CD14-positive monocyte (primary cell): ENCODE measurements at regions not wholly inside any gene's neighbourhood (a gene's known extent, or its start where the extent isn't known, plus 50 kb on each side); places are given as distances from the start of the nearest gene placed in this dataset.

Source experiments
- DNase-seq, 3 donors: peaks; one replicate each; pipeline ENCODE4 v3.0.0-alpha.2; 2011 to 2022
- H2AFZ ChIP-seq: 2 replicates; pipeline ENCODE4 v1.6.0; 2012; ENCODE audit warnings: mild to moderate bottlenecking, low read depth, low read length, inconsistent platforms; ENCODE audit not compliant: insufficient read depth, poor library complexity, severe bottlenecking
- H3K27ac ChIP-seq, 2 donors: 1 replicate in 1 of 2; 2 replicates in 1 of 2; pipeline ENCODE4 v1.5.1; 2012 to 2013; ENCODE audit warnings: low read length in 2 of 2, control low read depth in 1 of 2, inconsistent platforms in 1 of 2, low read depth in 1 of 2, mild to moderate bottlenecking in 1 of 2
- H3K27me3 ChIP-seq, 2 donors: one replicate each; pipeline versions ENCODE4 v1.6.0 to v1.6.1; 2011 to 2013; ENCODE audit warnings: low read length in 2 of 2; ENCODE audit not compliant: control insufficient read depth in 2 of 2, insufficient read depth in 2 of 2
- H3K36me3 ChIP-seq, 2 donors: replicated peaks in 1 of 2; 1 replicate in 1 of 2; 2 replicates in 1 of 2; pipeline versions ENCODE4 v1.5.1 to v1.6.1; 2012 to 2013; ENCODE audit warnings: low read length in 2 of 2, control low read depth in 1 of 2, inconsistent platforms in 1 of 2, mild to moderate bottlenecking in 1 of 2; ENCODE audit not compliant: insufficient read depth in 2 of 2, control insufficient read depth in 1 of 2
- H3K4me1 ChIP-seq, 2 donors: 1 replicate in 1 of 2; 2 replicates in 1 of 2; pipeline versions ENCODE4 v1.5.1 to v1.6.1; 2012 to 2013; ENCODE audit warnings: low read length in 2 of 2, control low read depth in 1 of 2, inconsistent platforms in 1 of 2, mild to moderate bottlenecking in 1 of 2, moderate library complexity in 1 of 2; ENCODE audit not compliant: insufficient read depth in 2 of 2, control insufficient read depth in 1 of 2
- H3K4me2 ChIP-seq: replicated peaks from 2 replicates; pipeline ENCODE3; 2012; ENCODE audit warnings: low read length, moderate library complexity, mild to moderate bottlenecking; ENCODE audit not compliant: poor library complexity, severe bottlenecking; ENCODE audit errors: extremely low read depth
- H3K4me3 ChIP-seq, 3 experiments: fragments of 200-600 bp in 1 of 3; sonication (generic) in 1 of 3; replicated peaks in 1 of 3; 1 replicate in 2 of 3; 2 replicates in 1 of 3; pipeline ENCODE4 v1.5.1; 2011 to 2013; ENCODE audit warnings: low read length in 3 of 3, mild to moderate bottlenecking in 3 of 3, control low read depth in 2 of 3, low read depth in 2 of 3, inconsistent platforms in 1 of 3, moderate library complexity in 1 of 3
- H3K79me2 ChIP-seq: 2 replicates; pipeline ENCODE4 v1.6.0; 2012; ENCODE audit warnings: mild to moderate bottlenecking, control low read depth, inconsistent platforms, low read length, moderate library complexity; ENCODE audit not compliant: insufficient read depth
- H3K9ac ChIP-seq: 2 replicates; pipeline ENCODE4 v1.6.0; 2017; ENCODE audit warnings: low read length, mild to moderate bottlenecking; ENCODE audit not compliant: insufficient read depth, poor library complexity, severe bottlenecking
- H3K9me3 ChIP-seq, 2 donors: replicated peaks in 1 of 2; 1 replicate in 1 of 2; 2 replicates in 1 of 2; pipeline versions ENCODE4 v1.5.1 to v1.6.1; 2012 to 2013; ENCODE audit warnings: low read length in 2 of 2, control low read depth in 1 of 2; ENCODE audit not compliant: control insufficient read depth in 1 of 2, insufficient read depth in 1 of 2
- H4K20me1 ChIP-seq: 2 replicates; pipeline ENCODE4 v1.6.0; 2012; ENCODE audit warnings: mild to moderate bottlenecking, low read length, control low read depth, moderate library complexity; ENCODE audit not compliant: insufficient read depth
- H3K27ac Mint-ChIP-seq, 7 donors: one replicate each; pipeline ENCODE4 v1.8.0; 2020; ENCODE audit warnings: mild to moderate bottlenecking in 7 of 7, mixed read lengths in 7 of 7, moderate library complexity in 6 of 7, inconsistent platforms in 2 of 7
- H3K27me3 Mint-ChIP-seq, 3 donors: one replicate each; pipeline ENCODE4 v1.8.0; 2021 to 2022; ENCODE audit warnings: low read depth in 3 of 3, mild to moderate bottlenecking in 3 of 3, mixed read lengths in 3 of 3, moderate library complexity in 3 of 3, inconsistent platforms in 1 of 3
- H3K36me3 Mint-ChIP-seq, 2 donors: one replicate each; pipeline ENCODE4 v1.8.0; 2020; ENCODE audit warnings: mixed read lengths in 2 of 2, inconsistent platforms in 1 of 2, mild to moderate bottlenecking in 1 of 2
- H3K4me1 Mint-ChIP-seq: one replicate; pipeline ENCODE4 v1.8.0; 2020; ENCODE audit warnings: mild to moderate bottlenecking, mixed read lengths
- H3K4me3 Mint-ChIP-seq, 2 donors: one replicate each; pipeline ENCODE4 v1.8.0; 2020; ENCODE audit warnings: mild to moderate bottlenecking in 2 of 2, mixed read lengths in 2 of 2, moderate library complexity in 1 of 2
- H3K9me3 Mint-ChIP-seq, 7 donors: one replicate each; pipeline ENCODE4 v1.8.0; 2020 to 2022; ENCODE audit warnings: mixed read lengths in 7 of 7, mild to moderate bottlenecking in 6 of 7, moderate library complexity in 6 of 7, inconsistent platforms in 2 of 7
- WGBS: methylation state at CpG from one replicate; pipeline ENCODE4 v1.1.5; 2013; ENCODE audit warnings: missing lambda C conversion rate; ENCODE audit not compliant: insufficient coverage; 5-methylcytosine and 5-hydroxymethylcytosine counted together
- intact Hi-C, 2 donors: fragments of 100-400 bp; cut with micrococcal nuclease; formaldehyde crosslinking; loops; one replicate each; pipeline versions ENCODE4 v1.15.0 to v1.15.1; 2023
- TF ChIP-seq, protein P1 (sequence below): fragments of 200-600 bp; IDR thresholded peaks from one replicate; pipeline ENCODE4 v1.8.0; 2022; ENCODE audit warnings: antibody characterized with exemption, mild to moderate bottlenecking

- Histone ChIP-seq H2AFZ (no peak overlapping the region), H3K4me3 (no peak overlapping the region), H3K27me3 (no peaks in the 10 kb centered on the region), H3K36me3 (no peaks in the 10 kb centered on the region), H3K4me2 (no peak overlapping the region), H3K27ac (no peak overlapping the region), H3K4me1 (no peaks in the 10 kb centered on the region), H3K9me3 (peaks cover 2 to 6% of the 10 kb centered on the region in 2 donors), H3K79me2 (no peaks in the 10 kb centered on the region), H4K20me1 (no peaks in the 10 kb centered on the region), H3K9ac (no peak overlapping the region)
- no peak for DNase-seq
- peaks cover 3 to 23% (median 7%) of the 10 kb centered on the region in 7 donors for H3K9me3 Mint-ChIP-seq
- H3K4me3 Mint-ChIP-seq, result no peak overlapping the region
- intact Hi-C loops, result no loop called here
- no peak overlapping the region for H3K27ac Mint-ChIP-seq
- TF ChIP-seq, protein P1, sequence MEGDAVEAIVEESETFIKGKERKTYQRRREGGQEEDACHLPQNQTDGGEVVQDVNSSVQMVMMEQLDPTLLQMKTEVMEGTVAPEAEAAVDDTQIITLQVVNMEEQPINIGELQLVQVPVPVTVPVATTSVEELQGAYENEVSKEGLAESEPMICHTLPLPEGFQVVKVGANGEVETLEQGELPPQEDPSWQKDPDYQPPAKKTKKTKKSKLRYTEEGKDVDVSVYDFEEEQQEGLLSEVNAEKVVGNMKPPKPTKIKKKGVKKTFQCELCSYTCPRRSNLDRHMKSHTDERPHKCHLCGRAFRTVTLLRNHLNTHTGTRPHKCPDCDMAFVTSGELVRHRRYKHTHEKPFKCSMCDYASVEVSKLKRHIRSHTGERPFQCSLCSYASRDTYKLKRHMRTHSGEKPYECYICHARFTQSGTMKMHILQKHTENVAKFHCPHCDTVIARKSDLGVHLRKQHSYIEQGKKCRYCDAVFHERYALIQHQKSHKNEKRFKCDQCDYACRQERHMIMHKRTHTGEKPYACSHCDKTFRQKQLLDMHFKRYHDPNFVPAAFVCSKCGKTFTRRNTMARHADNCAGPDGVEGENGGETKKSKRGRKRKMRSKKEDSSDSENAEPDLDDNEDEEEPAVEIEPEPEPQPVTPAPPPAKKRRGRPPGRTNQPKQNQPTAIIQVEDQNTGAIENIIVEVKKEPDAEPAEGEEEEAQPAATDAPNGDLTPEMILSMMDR, result no peak
- H3K27me3 Mint-ChIP-seq, result peaks cover 0 to 5% (median 0%) of the 10 kb centered on the region in 3 donors
- no peaks in the 10 kb centered on the region for H3K36me3 Mint-ChIP-seq
- no CpG with 5 or more reads among the region's 3 CpGs for WGBS
- H3K4me1 Mint-ChIP-seq, result no peaks in the 10 kb centered on the region
These were observed 282.6 kb downstream of the ELAVL2 start for GRCh38 chr9:23543419-23543818.

- H3K27ac ChIP-seq, result no peak overlapping the region
- H3K9me3 ChIP-seq, result peaks cover 2 to 6% of the 10 kb centered on the region in 2 donors
- no peaks in the 10 kb centered on the region for H3K36me3 ChIP-seq
- no peaks in the 10 kb centered on the region for H3K4me1 Mint-ChIP-seq
- no peaks in the 10 kb centered on the region for H3K27me3 ChIP-seq
- H3K4me3 Mint-ChIP-seq, result no peak overlapping the region
- no peak for DNase-seq
- H3K4me1 ChIP-seq, result no peaks in the 10 kb centered on the region
- WGBS, result 100% methylated on average over 1 of the region's 3 CpGs
- TF ChIP-seq, protein P1, result no peak
- H3K27ac Mint-ChIP-seq, result no peak overlapping the region
- no peak overlapping the region for H3K4me3 ChIP-seq
- H3K79me2 ChIP-seq, result no peaks in the 10 kb centered on the region
- no peak overlapping the region for H2AFZ ChIP-seq
- intact Hi-C loops, result no loop called here
- H3K36me3 Mint-ChIP-seq, result no peaks in the 10 kb centered on the region
- peaks cover 0 to 23% (median 7%) of the 10 kb centered on the region in 7 donors for H3K9me3 Mint-ChIP-seq
- no peak overlapping the region for H3K4me2 ChIP-seq
- H3K9ac ChIP-seq, result no peak overlapping the region
- H4K20me1 ChIP-seq, result no peaks in the 10 kb centered on the region
- no peaks in the 10 kb centered on the region for H3K27me3 Mint-ChIP-seq
These were observed 280.3 kb downstream of the ELAVL2 start for GRCh38 chr9:23545728-23546127.
